ENCODE measurements at regions not wholly inside any gene's neighbourhood (a gene's known extent, or its start where the extent isn't known, plus 50 kb on each side); places are given as distances from the start of the nearest gene placed in this dataset.

- TF ChIP-seq POLR2A (IDR thresholded peaks at IDR 0.05; ENCODE audit: low read depth, low read length) (no peak), TAF1 (IDR thresholded peaks at IDR 0.05; ENCODE audit: borderline replicate concordance, low read depth, low read length) (no peak), POLR2AphosphoS5 (IDR thresholded peaks at IDR 0.05; ENCODE audit: low read depth, low read length) (no peak)
Measured at GRCh38 chr7:13639396-13639795, 350.1 kb downstream of the ETV1 start.

All from GM12892 (cell line).